ENCODE measurements at regions not wholly inside any gene's neighbourhood (a gene's known extent, or its start where the extent isn't known, plus 50 kb on each side); places are given as distances from the start of the nearest gene placed in this dataset.

- H2BK120ac ChIP-seq (ENCODE audit: low read depth, low read length, poor library complexity, severe bottlenecking) = no peak overlapping the region
- no peaks in the 10 kb centered on the region for H4K20me1 ChIP-seq (ENCODE audit: control insufficient read depth, insufficient read depth, insufficient read length)
- H2BK12ac ChIP-seq (ENCODE audit: insufficient read length, low read depth, low read length) = no peak overlapping the region
- Mint-ChIP-seq H3K36me3 (ENCODE audit: insufficient read depth in 1 of 3, low read depth in 3 of 3) (peaks cover 7 to 24% (median 10%) of the 10 kb centered on the region in 3 experiments), H3K27me3 (ENCODE audit: low read depth) (no peaks in the 10 kb centered on the region; the same call in none of the 2 replicates), H3K4me3 (no peak overlapping the region), H3K27ac (no peak overlapping the region), H3K4me1 (no peaks in the 10 kb centered on the region), H3K9me3 (peaks cover 39 to 50% of the 10 kb centered on the region in 2 experiments)
- no peak overlapping the region for H3T11ph ChIP-seq (ENCODE audit: low read length)
- H2BK15ac ChIP-seq (ENCODE audit: low read depth, low read length) = no peak overlapping the region
- no peaks in the 10 kb centered on the region for H3K4me1 ChIP-seq (ENCODE audit: insufficient read depth, low read length)
- no peak overlapping the region for H3K27ac ChIP-seq (ENCODE audit: insufficient read length, low read depth, low read length)
- H3K18ac ChIP-seq (ENCODE audit: insufficient read length, low read depth, low read length) = no peak overlapping the region
- TF ChIP-seq CTCF (conservative IDR thresholded peaks at IDR 0.05) = no peak
- H4K91ac ChIP-seq (ENCODE audit: insufficient read length, low read depth, low read length) = no peak overlapping the region
- no peaks in the 10 kb centered on the region for H3K79me2 ChIP-seq (ENCODE audit: insufficient read depth, low read length)
- no peak overlapping the region for H4K5ac ChIP-seq (ENCODE audit: insufficient read length, low read depth, low read length)
- H3K14ac ChIP-seq (ENCODE audit: insufficient read depth, low read length) = no peak overlapping the region
- H2BK20ac ChIP-seq (ENCODE audit: low read depth, low read length, poor library complexity, severe bottlenecking) = no peak overlapping the region
- no peaks in the 10 kb centered on the region for H3K9me3 ChIP-seq (ENCODE audit: control insufficient read depth, low read depth, low read length)
- no peak overlapping the region for H2AFZ ChIP-seq (ENCODE audit: low read length)
- H3K4ac ChIP-seq (ENCODE audit: low read depth, low read length) = no peak overlapping the region
- H2AK5ac ChIP-seq (ENCODE audit: insufficient read length, low read length) = no peak overlapping the region
- DNase-seq = no peak
- H3K79me1 ChIP-seq (ENCODE audit: insufficient read depth, low read depth, low read length, poor library complexity, severe bottlenecking) = no peaks in the 10 kb centered on the region
- no peaks in the 10 kb centered on the region for H3K23me2 ChIP-seq (ENCODE audit: insufficient read length, low read depth, low read length, poor library complexity, severe bottlenecking)
- H3K9ac ChIP-seq (ENCODE audit: extremely low read depth, insufficient read length, low read length) = no peak overlapping the region
- WGBS (ENCODE audit: extremely low coverage, insufficient read length, low lambda C conversion rate) = no CpG with 5 or more reads among the region's 1 CpG
- H3K27me3 ChIP-seq (ENCODE audit: insufficient read depth, low read length) = no peaks in the 10 kb centered on the region
- H3K56ac ChIP-seq (ENCODE audit: insufficient read length, low read depth, low read length) = no peak overlapping the region
- H4K8ac ChIP-seq (replicated peaks; ENCODE audit: insufficient read length, low read depth, low read length) = no peak overlapping the region
- H3K23ac ChIP-seq (ENCODE audit: insufficient read length, low read depth, low read length) = no peak overlapping the region
- H3K4me2 ChIP-seq (ENCODE audit: insufficient read depth, insufficient read length, low read length) = no peak overlapping the region
- no peak overlapping the region for H2BK5ac ChIP-seq (ENCODE audit: insufficient read length, low read length)
Measured at GRCh38 chr17:12330456-12330855, 309.8 kb downstream of the MAP2K4 start.

All from H9 (cell line).